ENCODE measurements at regions not wholly inside any gene's neighbourhood (a gene's known extent, or its start where the extent isn't known, plus 50 kb on each side); places are given as distances from the start of the nearest gene placed in this dataset.
"Not testable (repeated sequence)": the region's sequence is repeated elsewhere in the genome, so short reads cannot be mapped to it uniquely, and the experiment has no call there.

GRCh38 chr3:177488740-177489139 lies 291.5 kb upstream of the TBL1XR1 start:
- Mint-ChIP-seq H3K36me3 (peaks cover 0 to 8% (median 7%) of the 10 kb centered on the region in 3 donors), H3K4me1 (peaks cover 14 to 19% (median 16%) of the 10 kb centered on the region in 4 donors), H3K27me3 (no peaks in the 10 kb centered on the region), H3K9me3 (peaks cover 0 to 9% (median 1%) of the 10 kb centered on the region in 9 donors), H3K27ac (peak overlapping the region in 1 of 10 donors; percentile 12), H3K4me3 (peak overlapping the region in 1 of 10 donors; percentile 4)
- no peak for ATAC-seq
- no peak for DNase-seq
- POLR2A ChIA-PET, result no interaction called here

- H3K27ac Mint-ChIP-seq, result no peak overlapping the region
- H3K36me3 Mint-ChIP-seq, result peaks cover 0 to 6% (median under 1%) of the 10 kb centered on the region in 3 donors
- peaks cover 14 to 19% (median 16%) of the 10 kb centered on the region in 4 donors for H3K4me1 Mint-ChIP-seq
- no peak overlapping the region for H3K4me3 Mint-ChIP-seq
- POLR2A ChIA-PET, result no interaction called here
- no peaks in the 10 kb centered on the region for H3K27me3 Mint-ChIP-seq
- peaks cover 0 to under 1% (median 0%) of the 10 kb centered on the region in 9 donors for H3K9me3 Mint-ChIP-seq
- DNase-seq, result no peak
- ATAC-seq, result no peak
These were observed 293.3 kb upstream of the TBL1XR1 start for GRCh38 chr3:177490626-177491025.

- H3K4me3 Mint-ChIP-seq, result no peak overlapping the region
These were observed 294.2 kb upstream of the TBL1XR1 start for GRCh38 chr3:177491296-177492032.

GRCh38 chr3:177493091-177493490 lies 295.8 kb upstream of the TBL1XR1 start:
- Mint-ChIP-seq H3K4me3 (no peak overlapping the region), H3K9me3 (no peaks in the 10 kb centered on the region), H3K4me1 (peaks cover 13 to 16% (median 15%) of the 10 kb centered on the region in 4 donors), H3K27me3 (no peaks in the 10 kb centered on the region), H3K36me3 (peaks cover 0 to 6% (median 0%) of the 10 kb centered on the region in 3 donors), H3K27ac (peak overlapping the region in 1 of 10 donors; percentile 21)
- no peak for DNase-seq
- POLR2A ChIA-PET, result no interaction called here
- ATAC-seq, result no peak

More at GRCh38 chr3:177491296-177492032, 294.2 kb upstream of the TBL1XR1 start:
- Mint-ChIP-seq H3K27ac (peak overlapping the region in 1 of 10 donors; percentile 6), H3K4me1 (peaks cover 14 to 19% (median 16%) of the 10 kb centered on the region in 4 donors), H3K27me3 (no peaks in the 10 kb centered on the region), H3K9me3 (no peaks in the 10 kb centered on the region), H3K36me3 (peaks cover 0 to 6% (median 0%) of the 10 kb centered on the region in 3 donors)
- ATAC-seq, result no peak
- POLR2A ChIA-PET, result interaction anchor here (0.9 kb wide), 1 partner anchor 13 kb away, joined by 3 read pairs; no protein-coding TSS in a partner anchor
- no peak for DNase-seq

GRCh38 chr3:177494216-177494615 lies 296.9 kb upstream of the TBL1XR1 start:
- POLR2A ChIA-PET, result interaction anchor here (0.6 kb wide), 1 partner anchor 21 kb away, joined by 4 read pairs; no protein-coding TSS in a partner anchor
- ATAC-seq (no peak), DNase-seq (no peak)
- Mint-ChIP-seq H3K9me3 (no peaks in the 10 kb centered on the region), H3K36me3 (peaks cover 0 to 6% (median 0%) of the 10 kb centered on the region in 3 donors), H3K4me1 (peaks cover 2 to 8% (median 5%) of the 10 kb centered on the region in 4 donors), H3K27me3 (no peaks in the 10 kb centered on the region), H3K27ac (no peak overlapping the region), H3K4me3 (no peak overlapping the region)

GRCh38 chr3:177495566-177495965 lies 298.3 kb upstream of the TBL1XR1 start:
- Mint-ChIP-seq H3K36me3 (peaks cover 0 to 6% (median 0%) of the 10 kb centered on the region in 3 donors), H3K27ac (peak overlapping the region in 1 of 10 donors; percentile 11), H3K4me1 (peaks cover 0 to 6% (median 2%) of the 10 kb centered on the region in 4 donors), H3K27me3 (no peaks in the 10 kb centered on the region), H3K9me3 (peaks cover 0 to 9% (median 0%) of the 10 kb centered on the region in 9 donors), H3K4me3 (no peak overlapping the region)
- POLR2A ChIA-PET, result no interaction called here
- DNase-seq, result no peak
- no peak for ATAC-seq

- Mint-ChIP-seq H3K36me3 (peaks cover 0 to 6% (median 0%) of the 10 kb centered on the region in 3 donors), H3K4me1 (peaks cover 0 to 3% (median 2%) of the 10 kb centered on the region in 4 donors), H3K9me3 (peaks cover 0 to 9% (median 0%) of the 10 kb centered on the region in 9 donors), H3K27me3 (no peaks in the 10 kb centered on the region), H3K27ac (no peak overlapping the region), H3K4me3 (no peak overlapping the region)
- DNase-seq (no peak), ATAC-seq (no peak)
- POLR2A ChIA-PET, result no interaction called here
These were observed 301.0 kb upstream of the TBL1XR1 start for GRCh38 chr3:177498037-177498857.

GRCh38 chr3:177499039-177499438 lies 301.8 kb upstream of the TBL1XR1 start:
- H3K36me3 Mint-ChIP-seq, H3K27ac Mint-ChIP-seq, H3K4me3 Mint-ChIP-seq, DNase-seq, H3K9me3 Mint-ChIP-seq, ATAC-seq, H3K4me1 Mint-ChIP-seq, H3K27me3 Mint-ChIP-seq: not testable (repeated sequence)
- POLR2A ChIA-PET, result interaction anchor here (0.5 to 0.7 kb wide), 2 partner anchors 46 to 353 kb away, joined by 4 read pairs; no protein-coding TSS in a partner anchor

GRCh38 chr3:177499779-177500423 lies 302.6 kb upstream of the TBL1XR1 start:
- Mint-ChIP-seq H3K36me3 (no peaks in the 10 kb centered on the region), H3K4me3 (no peak overlapping the region), H3K9me3 (peaks cover 0 to 9% (median 0%) of the 10 kb centered on the region in 9 donors), H3K27ac (peak overlapping the region in 1 of 10 donors; percentile 88), H3K4me1 (peaks cover 0 to 3% (median 1%) of the 10 kb centered on the region in 4 donors), H3K27me3 (no peaks in the 10 kb centered on the region)
- ATAC-seq, result no peak
- POLR2A ChIA-PET, result no interaction called here
- no peak for DNase-seq

GRCh38 chr3:177510693-177511216 lies 313.5 kb upstream of the TBL1XR1 start:
- POLR2A ChIA-PET, result interaction anchor here (0.6 to 1.3 kb wide), 3 partner anchors 9 to 342 kb away, joined by 3 to 7 read pairs (median 4); no protein-coding TSS in a partner anchor

GRCh38 chr3:177512945-177513814 lies 315.9 kb upstream of the TBL1XR1 start:
- H3K27me3 Mint-ChIP-seq, result no peaks in the 10 kb centered on the region
- no peak for ATAC-seq
- no peaks in the 10 kb centered on the region for H3K36me3 Mint-ChIP-seq
- POLR2A ChIA-PET, result interaction anchor here (0.5 kb wide), 1 partner anchor 370 kb away, joined by 4 read pairs; no protein-coding TSS in a partner anchor
- DNase-seq, result no peak
- peak overlapping the region in 2 of 10 donors; percentile 3 to 60 for H3K27ac Mint-ChIP-seq
- H3K4me1 Mint-ChIP-seq, result peaks cover 0 to 6% (median 2%) of the 10 kb centered on the region in 4 donors
- no peaks in the 10 kb centered on the region for H3K9me3 Mint-ChIP-seq
- H3K4me3 Mint-ChIP-seq, result no peak overlapping the region

More at GRCh38 chr3:177510693-177511216, 313.5 kb upstream of the TBL1XR1 start:
- Mint-ChIP-seq H3K4me3 (no peak overlapping the region), H3K4me1 (peaks cover 0 to 4% (median 0%) of the 10 kb centered on the region in 4 donors), H3K27me3 (no peaks in the 10 kb centered on the region), H3K36me3 (no peaks in the 10 kb centered on the region), H3K9me3 (peaks cover 0 to 3% (median 0%) of the 10 kb centered on the region in 9 donors), H3K27ac (peak overlapping the region in 1 of 10 donors; percentile 2)
- ATAC-seq (no peak), DNase-seq (no peak)
